Pancreas (tissue), 10 donors: ENCODE measurements at regions not wholly inside any gene's neighbourhood (a gene's known extent, or its start where the extent isn't known, plus 50 kb on each side); places are given as distances from the start of the nearest gene placed in this dataset.
A peak's percentile ranks its signal among the peaks of the same experiment; 100 is the strongest.
"Not testable (repeated sequence)": the region's sequence is repeated elsewhere in the genome, so short reads cannot be mapped to it uniquely, and the experiment has no call there.

Experiments
- ATAC-seq, 4 donors: fragments of 200-7000 bp; cut with Tn5 transposase; one replicate each; pipeline versions ENCODE4 v1.8.0 to v1.9.1; 2020; ENCODE audit warnings: mild to moderate bottlenecking in 4 of 4, moderate library complexity in 4 of 4
- DNase-seq, 6 donors: peaks; one replicate each; pipeline ENCODE4 v3.0.0-alpha.2; 2020
- FAIRE-seq: peaks from 2 replicates; lab custom pipeline; 2012; peaks lifted over from hg19 to GRCh38; lab: Jason Lieb, UNC
- H3K27ac ChIP-seq, 4 donors: fragments of 200-600 bp; sonication (generic); 1 replicate in 3 of 4; 2 replicates in 1 of 4; pipeline versions ENCODE4 v1.5.0 to v1.8.0; 2020
- H3K27me3 ChIP-seq, 4 donors: fragments of 200-600 bp; one replicate each; pipeline ENCODE4 v1.8.0; 2021
- H3K36me3 ChIP-seq, 3 donors: fragments of 200-600 bp; sonication (generic) in 1 of 3; one replicate each; pipeline versions ENCODE4 v1.5.0 to v1.8.0; 2020 to 2021
- H3K4me1 ChIP-seq, 3 donors: fragments of 200-600 bp; one replicate each; pipeline ENCODE4 v1.8.0; 2021
- H3K4me3 ChIP-seq, 4 donors: fragments of 200-600 bp; sonication (generic) in 2 of 4; one replicate each; pipeline versions ENCODE4 v1.5.0 to v1.8.0; 2020 to 2021
- H3K9me3 ChIP-seq, 4 donors: fragments of 200-600 bp; one replicate each; pipeline ENCODE4 v1.8.0; 2021
- CTCF ChIP-seq, 4 donors: fragments of 200-600 bp; sonication (generic) in 3 of 4; IDR thresholded peaks; one replicate each; pipeline versions ENCODE4 v1.5.0 to v1.8.0; 2021; ENCODE audit warnings: antibody characterized with exemption in 4 of 4
- WGBS, 2 donors: extraction: QIAGEN DNeasy Blood & Tissue Kit; methylation state at CpG; one replicate each; pipeline ENCODE4 v1.1.7; 2013; 5-methylcytosine and 5-hydroxymethylcytosine counted together
- intact Hi-C, 3 donors: fragments of 100-400 bp; cut with DNase I; formaldehyde crosslinking; loops; one replicate each; pipeline versions ENCODE4 v1.11.1 to v1.14.2; 2022
- donor health status: healthy with polysubstance abuse.
- donor health status: DM: no; HTN: no; CAD: no; lungs with moderate emphysema.
- donor health status: DM: no; HTN: no; CAD: no.
- donor health status: control.
- donor health status: control.
- donor health status: Bipolar disorder and iron deficiency.
- donor health status: DM: yes; HTN: yes; CAD: no.
- donor health status: DM: no; HTN: no; CAD: no.
- donor health status: DM: no; HTN: no; CAD: no.
- donor health status: DM: yes; HTN: yes; CAD: no.

DNA sequence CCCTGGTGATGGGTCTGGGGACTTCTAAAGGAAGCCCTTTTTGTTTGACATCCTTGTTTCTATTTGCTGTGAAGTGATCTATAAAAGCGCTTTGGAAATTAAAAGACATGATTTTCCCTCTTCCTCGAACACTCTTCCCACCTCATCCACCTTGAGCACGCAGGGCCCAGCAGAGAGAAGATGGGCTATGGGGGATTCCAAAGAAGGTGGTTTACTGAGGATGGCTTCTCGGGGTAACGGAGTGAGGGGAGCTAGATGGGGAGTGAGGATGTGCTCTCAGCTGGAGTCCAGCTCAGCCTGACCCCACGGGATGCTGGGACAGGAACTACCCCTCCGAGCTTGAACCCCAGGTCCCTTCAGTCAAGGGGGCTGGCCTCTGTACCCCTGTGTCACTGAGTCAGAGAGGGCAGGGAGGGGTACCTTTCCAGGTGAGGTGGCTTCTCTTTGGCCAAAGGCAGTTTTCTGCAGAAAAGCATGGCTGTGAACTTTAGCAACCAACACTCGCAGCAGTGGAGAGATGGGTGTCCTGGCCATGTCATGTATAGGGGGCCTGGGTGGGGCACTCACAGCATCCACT lies 180.7 kb upstream of the SMAD3 start:
- WGBS, 2 donors, result 95 to 98% methylated on average over 8 of the region's 8 CpGs
- H3K27me3 ChIP-seq, result no peaks in the 10 kb centered on the region
- FAIRE-seq, result no peak
- H3K27ac ChIP-seq, result no peak overlapping the region
- intact Hi-C loops, result no loop called here
- H3K36me3 ChIP-seq, result no peaks in the 10 kb centered on the region
- no peak for TF ChIP-seq CTCF (IDR thresholded peaks at IDR 0.05)
- peak in 1 of 6 donors; percentile 14 for DNase-seq
- no peaks in the 10 kb centered on the region for H3K9me3 ChIP-seq
- H3K4me3 ChIP-seq, result no peak overlapping the region
- H3K4me1 ChIP-seq, result peaks cover 3 to 8% (median 4%) of the 10 kb centered on the region in 3 donors
- no peak for ATAC-seq

GRCh38 chr15:66885281-66885915 lies 180.0 kb upstream of the SMAD3 start:
- DNase-seq (no peak), FAIRE-seq (no peak), ATAC-seq (no peak)
- Histone ChIP-seq H3K4me3 (no peak overlapping the region), H3K36me3 (no peaks in the 10 kb centered on the region), H3K4me1 (peaks cover 3 to 8% (median 4%) of the 10 kb centered on the region in 3 donors), H3K9me3 (no peaks in the 10 kb centered on the region), H3K27ac (no peak overlapping the region), H3K27me3 (no peaks in the 10 kb centered on the region)
- TF ChIP-seq CTCF (IDR thresholded peaks at IDR 0.05), result no peak
- 91 to 93% methylated on average over 5 of the region's 5 CpGs for WGBS, 2 donors
- intact Hi-C loops, result no loop called here

DNA sequence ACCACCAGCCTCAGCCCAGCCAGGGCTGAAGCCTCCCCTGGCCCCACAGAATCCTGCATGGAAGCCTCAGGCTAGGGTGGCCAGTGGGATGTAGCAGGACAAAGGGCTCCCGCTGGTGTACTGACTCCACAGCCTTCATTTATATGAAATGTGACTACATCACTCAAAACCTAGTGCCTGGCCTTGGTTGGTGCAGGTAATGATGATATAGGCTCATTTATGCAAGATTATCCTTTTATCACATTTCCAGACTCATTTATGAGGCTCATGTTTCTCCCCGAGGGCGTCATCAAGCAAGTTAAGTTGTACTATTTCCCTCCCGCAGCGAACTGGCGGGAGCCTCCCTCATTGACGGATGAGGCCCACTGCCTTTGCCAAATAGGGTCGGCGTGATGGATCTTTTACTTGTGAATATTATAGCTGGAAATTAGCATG lies 179.1 kb upstream of the SMAD3 start:
- Histone ChIP-seq H3K27me3 (no peaks in the 10 kb centered on the region), H3K4me1 (peaks cover 3 to 8% (median 4%) of the 10 kb centered on the region in 3 donors), H3K36me3 (no peaks in the 10 kb centered on the region), H3K27ac (no peak overlapping the region), H3K9me3 (no peaks in the 10 kb centered on the region), H3K4me3 (no peak overlapping the region)
- ATAC-seq (no peak), FAIRE-seq (no peak), DNase-seq (no peak)
- TF ChIP-seq CTCF (IDR thresholded peaks at IDR 0.05), result no peak
- intact Hi-C loops, result no loop called here
- WGBS, 2 donors, result 76 to 77% methylated on average over 9 of the region's 9 CpGs

DNA sequence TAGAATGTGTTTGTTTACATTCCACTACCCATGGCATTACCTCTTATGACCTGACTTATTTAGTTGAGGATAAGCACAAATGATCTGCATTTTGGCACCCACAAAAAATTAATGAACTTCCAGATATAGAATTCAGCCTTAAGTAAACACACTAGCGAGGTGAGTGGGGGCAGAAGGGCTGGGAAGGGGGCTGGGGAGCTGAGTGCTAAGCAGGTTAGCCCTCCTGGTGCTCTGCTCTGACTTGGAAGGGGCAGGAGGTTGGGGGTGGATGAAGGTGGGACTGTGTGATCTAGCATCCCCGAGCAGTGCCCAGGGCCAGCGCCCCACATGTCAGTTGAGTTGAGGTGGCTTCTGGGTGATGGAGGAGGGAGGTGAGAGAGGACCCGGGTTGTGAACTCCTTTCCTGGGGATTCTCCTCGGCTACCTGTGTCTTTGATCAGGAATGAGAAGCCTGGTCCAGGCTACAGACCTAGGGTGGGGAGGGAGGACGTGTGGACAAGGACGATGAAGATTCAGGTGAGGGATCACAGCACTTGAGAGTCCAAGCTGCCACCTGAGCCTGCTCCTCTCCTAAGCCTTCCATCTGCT lies 178.6 kb upstream of the SMAD3 start:
- no peak overlapping the region for H3K27ac ChIP-seq
- intact Hi-C loops, result no loop called here
- TF ChIP-seq CTCF (IDR thresholded peaks at IDR 0.05), result no peak
- FAIRE-seq (no peak), ATAC-seq (no peak), DNase-seq (peak in 1 of 6 donors; percentile 6)
- H3K36me3 ChIP-seq, result no peaks in the 10 kb centered on the region
- H3K27me3 ChIP-seq, result no peaks in the 10 kb centered on the region
- 72 to 85% methylated on average over 7 of the region's 7 CpGs for WGBS, 2 donors
- no peak overlapping the region for H3K4me3 ChIP-seq
- H3K4me1 ChIP-seq, result peaks cover 3 to 8% (median 4%) of the 10 kb centered on the region in 3 donors
- H3K9me3 ChIP-seq, result no peaks in the 10 kb centered on the region

DNA sequence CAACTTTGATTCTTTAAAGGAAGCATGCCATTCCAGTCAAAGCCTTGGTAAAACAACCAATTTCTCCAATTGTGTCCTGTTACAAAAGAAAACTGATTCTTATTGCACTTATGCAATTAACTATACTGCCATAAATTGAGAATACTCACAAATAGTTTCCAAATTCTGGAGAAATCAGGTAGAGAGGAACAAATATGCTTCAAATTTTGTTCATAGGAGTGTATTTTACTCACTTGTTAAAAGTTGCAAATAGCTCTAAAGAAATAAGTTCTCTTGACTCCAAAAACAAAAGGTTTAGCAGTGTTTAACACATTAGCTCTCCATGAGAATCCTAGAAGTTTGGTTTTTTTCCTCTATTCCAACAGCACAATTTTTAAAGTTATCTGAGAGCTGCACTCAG lies 176.1 kb upstream of the SMAD3 start:
- FAIRE-seq, H3K9me3 ChIP-seq, ATAC-seq, DNase-seq, H3K4me3 ChIP-seq, H3K27me3 ChIP-seq, H3K4me1 ChIP-seq, H3K27ac ChIP-seq, H3K36me3 ChIP-seq, intact Hi-C loops: not testable (repeated sequence)
